HG03342 (cell line): ENCODE measurements at regions not wholly inside any gene's neighbourhood (a gene's known extent, or its start where the extent isn't known, plus 50 kb on each side); places are given as distances from the start of the nearest gene placed in this dataset.
A peak's percentile ranks its signal among the peaks of the same experiment; 100 is the strongest.
"Not testable (repeated sequence)": the region's sequence is repeated elsewhere in the genome, so short reads cannot be mapped to it uniquely, and the experiment has no call there.

Experiments
- ATAC-seq: cut with Tn5 transposase; IDR thresholded peaks from one replicate; pipeline ENCODE4 v1.9.1; 2021; ENCODE audit warnings: mild to moderate bottlenecking, moderate library complexity; ENCODE audit not compliant: unreplicated experiment

- ATAC-seq, result no peak
Measured at GRCh38 chr14:49036266-49036665, 549.9 kb downstream of the RPS29 start.

DNA sequence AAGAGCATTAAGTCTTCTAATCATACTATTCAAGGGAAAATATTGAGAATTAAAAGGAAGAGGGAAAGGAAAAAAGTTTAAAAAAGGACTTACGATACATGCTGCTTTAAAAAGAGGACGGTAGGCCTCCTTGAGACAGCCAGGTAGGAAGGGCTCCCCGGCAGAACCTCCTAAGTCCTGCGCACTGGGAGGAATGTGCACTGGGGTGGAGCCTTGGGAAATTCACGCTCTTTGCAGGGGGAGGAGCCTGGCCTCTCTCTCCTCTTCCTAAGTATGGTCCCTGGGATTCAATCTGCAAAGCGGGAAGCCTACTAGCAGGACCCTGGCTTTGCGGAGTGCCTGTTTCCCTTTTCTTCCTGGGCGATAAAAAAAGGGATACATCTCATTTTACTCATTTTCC is 553.0 kb downstream of the RPS29 start:
- ATAC-seq, result no peak

GRCh38 chr14:49031710-49032109 is 554.5 kb downstream of the RPS29 start:
- ATAC-seq, result not testable (repeated sequence)

GRCh38 chr14:49019467-49020115 is 566.6 kb downstream of the RPS29 start:
- peak; percentile 76 for ATAC-seq

GRCh38 chr14:49017447-49017846 is 568.7 kb downstream of the RPS29 start:
- ATAC-seq, result no peak

DNA sequence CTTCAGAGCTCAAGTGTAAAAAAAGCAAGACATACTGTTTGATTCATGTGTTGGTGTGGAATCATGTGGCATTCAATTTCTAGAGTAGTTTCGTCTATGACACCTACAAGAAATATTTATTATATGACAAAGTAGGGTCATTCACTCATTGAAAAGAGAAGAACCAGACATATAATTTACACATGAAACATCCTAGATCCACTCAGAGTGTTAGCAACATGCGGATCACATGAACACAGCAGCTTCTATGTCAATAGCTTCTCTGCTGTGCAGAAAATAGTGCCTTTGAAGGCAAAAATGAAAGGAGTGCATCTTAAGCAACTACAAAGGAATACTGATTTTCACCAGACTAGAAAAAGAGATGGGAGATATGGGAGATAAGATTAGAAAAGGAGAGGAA is 569.8 kb downstream of the RPS29 start:
- no peak for ATAC-seq

- ATAC-seq, result no peak
Measured at GRCh38 chr14:49014476-49014875, 571.7 kb downstream of the RPS29 start.

DNA sequence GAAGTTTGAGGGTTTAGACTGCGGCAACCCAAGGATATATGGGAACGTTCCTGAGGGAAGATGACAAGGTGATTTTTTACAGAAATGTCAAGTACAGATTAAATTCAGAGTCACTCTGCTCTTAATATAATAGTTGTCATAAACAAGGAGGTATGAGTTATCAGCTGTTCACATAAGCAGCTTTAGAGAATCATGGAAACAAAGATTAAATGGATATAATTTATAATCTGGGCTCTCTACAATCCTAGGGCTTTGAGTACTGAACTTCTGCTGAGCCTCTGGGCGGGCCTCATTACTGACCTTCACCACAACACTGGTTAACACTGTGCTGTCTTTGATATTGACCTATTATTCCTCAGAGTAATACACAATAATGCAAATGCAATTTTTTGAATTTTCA is 577.8 kb downstream of the RPS29 start:
- no peak for ATAC-seq

GRCh38 chr14:48991141-48991540 is 595.0 kb downstream of the RPS29 start:
- ATAC-seq, result no peak

- ATAC-seq, result no peak
Measured at GRCh38 chr14:48983351-48983888, 602.8 kb downstream of the RPS29 start.

DNA sequence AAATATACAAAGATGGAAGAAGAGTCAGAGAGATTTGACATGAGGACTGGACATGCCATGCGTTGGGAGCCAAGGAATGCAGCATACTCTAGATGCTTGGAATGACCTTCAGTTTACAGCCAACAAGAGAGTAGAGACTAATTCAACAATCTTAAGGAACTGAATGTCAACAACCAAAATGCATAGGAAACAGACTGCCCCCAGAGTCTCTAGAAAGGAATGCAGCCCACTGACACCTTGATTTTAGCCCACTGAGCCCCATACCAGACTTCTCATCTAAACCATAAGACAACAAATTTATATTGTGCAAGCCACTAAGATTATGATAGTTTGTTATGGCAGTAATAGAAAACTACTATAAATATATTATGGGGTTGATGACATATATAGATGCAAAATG is 611.2 kb downstream of the RPS29 start:
- ATAC-seq, result peak; percentile 57

GRCh38 chr14:48973151-48973550 is 613.0 kb downstream of the RPS29 start:
- ATAC-seq, result no peak

DNA sequence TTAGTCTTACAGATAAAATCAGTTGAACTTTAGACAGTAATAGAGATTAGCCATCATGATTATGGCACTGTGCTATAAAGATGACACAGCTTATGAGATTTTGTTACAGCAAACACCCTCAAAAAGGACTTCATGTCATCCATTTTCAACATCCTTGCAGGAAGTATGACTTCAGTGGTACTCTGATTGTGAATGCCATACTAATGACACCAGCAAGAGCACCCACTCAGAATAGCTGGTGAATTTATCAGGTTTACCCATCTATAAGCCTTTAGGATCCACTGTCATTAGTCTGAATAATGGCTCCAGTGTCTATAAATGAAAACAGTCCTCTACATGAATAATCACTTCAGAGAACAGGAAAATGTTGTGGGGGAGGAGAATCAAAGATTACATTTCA is 615.2 kb downstream of the RPS29 start:
- ATAC-seq, result no peak

GRCh38 chr14:48967419-48967818 is 618.8 kb downstream of the RPS29 start:
- no peak for ATAC-seq

DNA sequence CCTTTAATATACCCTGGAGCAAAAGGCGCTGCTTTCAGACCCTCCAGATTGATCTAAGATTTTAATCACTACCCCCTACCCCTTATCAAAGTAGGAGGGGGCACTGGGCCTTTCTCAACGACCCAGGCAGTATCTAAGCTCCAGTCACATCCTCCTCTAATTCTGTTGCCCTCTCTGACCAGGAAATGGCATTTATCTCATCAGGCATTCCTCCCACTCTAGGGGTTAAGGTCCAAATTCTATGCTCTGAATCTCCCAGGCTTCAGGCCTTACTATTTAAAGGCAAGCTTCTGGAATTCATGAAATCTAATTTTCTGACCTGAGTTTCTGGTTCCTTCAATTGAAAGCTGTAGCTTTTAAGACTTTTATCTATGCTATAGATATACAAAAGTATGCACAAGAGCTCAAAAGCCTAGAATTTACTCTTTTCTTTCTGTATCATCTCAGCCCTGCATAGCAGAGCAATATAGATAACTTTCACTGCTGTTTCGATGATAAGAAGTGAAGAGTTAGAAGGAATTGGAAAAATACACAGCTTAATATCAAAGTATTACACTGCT is 622.9 kb downstream of the RPS29 start:
- no peak for ATAC-seq

- ATAC-seq, result no peak
Measured at GRCh38 chr14:48957486-48957885, 628.7 kb downstream of the RPS29 start.

GRCh38 chr14:48955857-48956256 is 630.3 kb downstream of the RPS29 start:
- no peak for ATAC-seq

DNA sequence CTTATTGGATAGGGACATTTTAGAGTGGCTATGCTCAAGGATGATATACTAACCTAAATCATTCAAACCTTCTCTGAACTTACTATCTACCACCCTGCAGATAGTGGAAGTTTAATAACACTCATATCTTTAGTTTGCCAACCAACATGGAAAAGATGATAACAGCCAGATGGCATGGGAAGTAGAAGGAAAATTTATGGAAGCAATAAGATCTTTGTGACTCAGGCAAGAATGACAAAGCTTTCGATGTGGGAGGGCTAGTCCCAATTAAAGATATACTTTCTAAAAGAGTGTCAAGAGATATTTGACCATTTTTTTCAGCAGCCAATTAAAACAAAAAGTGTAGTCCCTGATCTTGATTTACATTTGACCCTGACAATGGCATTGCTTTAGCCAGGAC is 631.7 kb downstream of the RPS29 start:
- ATAC-seq, result no peak

DNA sequence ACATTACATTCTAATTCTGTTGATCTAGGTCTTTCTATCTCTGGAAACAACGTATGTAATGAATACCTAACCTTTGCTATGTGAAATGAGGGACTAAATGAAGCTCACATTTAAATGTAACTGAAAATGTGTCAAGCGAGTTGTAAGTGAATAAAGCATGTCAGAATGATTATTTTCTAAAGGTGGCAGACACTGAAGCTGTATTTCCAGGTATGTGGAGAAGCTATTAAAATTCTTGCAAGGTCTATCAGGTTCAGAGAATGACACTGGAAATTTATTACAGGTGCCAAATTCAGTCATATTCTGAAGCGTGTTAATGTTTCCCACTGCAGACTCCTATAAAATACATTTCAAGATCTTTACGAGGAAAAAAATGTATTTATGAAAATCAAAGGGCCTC is 641.4 kb downstream of the RPS29 start:
- ATAC-seq, result no peak

GRCh38 chr14:48943913-48944312 is 642.3 kb downstream of the RPS29 start:
- no peak for ATAC-seq

- ATAC-seq, result no peak
Measured at GRCh38 chr14:48937541-48938195, 648.5 kb downstream of the RPS29 start.

DNA sequence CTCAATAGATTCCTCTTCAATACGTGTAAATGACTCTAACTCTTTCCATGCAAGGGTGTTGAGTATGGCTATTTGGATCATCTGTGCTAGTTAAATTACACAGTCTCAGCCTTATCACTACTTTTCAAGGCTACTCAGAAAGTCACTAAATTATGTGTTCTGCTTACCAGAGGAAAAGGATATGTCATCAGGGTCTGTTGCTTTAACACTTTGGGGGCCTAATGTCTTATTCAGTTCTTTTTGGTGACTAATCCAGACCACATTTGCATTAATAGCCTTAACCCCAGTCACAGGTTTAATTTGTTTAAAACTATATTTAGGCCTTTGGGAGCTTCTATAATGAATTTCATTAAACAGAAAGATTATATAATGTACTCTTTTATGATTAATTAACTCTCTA is 649.3 kb downstream of the RPS29 start:
- no peak for ATAC-seq
